HepG2 (cell line): ENCODE measurements at regions not wholly inside any gene's neighbourhood (a gene's known extent, or its start where the extent isn't known, plus 50 kb on each side); places are given as distances from the start of the nearest gene placed in this dataset.

Experiments used
- ATAC-seq: fragments of 200-7000 bp; cut with Tn5 transposase; 3 replicates; pipeline ENCODE4 v1.9.1; 2020; ENCODE audit warnings: mild to moderate bottlenecking, moderate library complexity
- BruUV-seq: library from RNA; stranded (reverse); fragments of 400-500 nt; replicated peaks from 2 replicates; lab custom pipeline; 2021; lab: Mats Ljungman, UMichigan
- CTCF ChIA-PET: fragments of 300-600 bp; formaldehyde crosslinking; extraction: SDS; loops from one replicate; lab custom pipeline; 2021; ENCODE audit warnings: low total read pairs, inconsistent platforms, low intra/inter-chr PET ratio; lab: Yijun Ruan, JAX
- POLR2A ChIA-PET: fragments of 350-600 bp; sonication (Branson Sonifier 250); formaldehyde crosslinking; loops from one replicate; lab custom pipeline; 2020; ENCODE audit warnings: antibody characterized with exemption, inconsistent platforms; lab: Yijun Ruan, JAX
- DNase-seq: peaks from one replicate; pipeline ENCODE4 v3.0.0-alpha.2; 2015; ENCODE audit warnings: low spot score
- FAIRE-seq: peaks from 3 replicates; lab custom pipeline; 2011; peaks lifted over from hg19 to GRCh38; lab: Jason Lieb, UNC
- H2AFZ ChIP-seq: one replicate; pipeline ENCODE4 v1.6.1; 2011; ENCODE audit warnings: low read length, inconsistent platforms
- H3K27ac ChIP-seq: fragments of 300-600 bp; 3 replicates; pipeline ENCODE4 v1.8.0; 2011; ENCODE audit warnings: mixed run types, mild to moderate bottlenecking, mixed read lengths, low read length, inconsistent platforms; ENCODE audit not compliant: insufficient read depth; ENCODE audit errors: extremely low read length
- H3K27me3 ChIP-seq, 2 experiments: fragments of 200-600 bp in 1 of 2; 2 replicates in 1 of 2; 3 replicates in 1 of 2; pipeline versions ENCODE4 v1.6.0 to v1.8.0; 2011; ENCODE audit warnings: low read length in 2 of 2, mild to moderate bottlenecking in 2 of 2, moderate library complexity in 2 of 2, inconsistent platforms in 1 of 2; ENCODE audit not compliant: insufficient read depth in 2 of 2, control insufficient read depth in 1 of 2
- H3K36me3 ChIP-seq, 2 experiments: fragments of 200-600 bp in 1 of 2; replicated peaks in 1 of 2; 2 replicates in 1 of 2; 3 replicates in 1 of 2; pipeline versions ENCODE4 v1.5.1 to v1.8.0; 2011; ENCODE audit warnings: low read length in 2 of 2, inconsistent platforms in 1 of 2; ENCODE audit not compliant: insufficient read depth in 2 of 2, control insufficient read depth in 1 of 2
- H3K4me1 ChIP-seq: 2 replicates; pipeline ENCODE4 v1.5.1; 2012; ENCODE audit warnings: low read length, inconsistent platforms; ENCODE audit not compliant: insufficient read depth
- H3K4me2 ChIP-seq: 2 replicates; pipeline ENCODE4 v1.6.0; 2011; ENCODE audit warnings: low read depth, low read length, inconsistent platforms
- H3K4me3 ChIP-seq, 3 experiments: fragments of 200-600 bp in 1 of 3; sonication (generic), shearing (Covaris generic) in 1 of 3; replicated peaks in 1 of 3; 2 replicates each; pipeline ENCODE4 v1.5.1; 2011 to 2016; ENCODE audit warnings: low read length in 3 of 3, inconsistent platforms in 2 of 3, low read depth in 2 of 3, mild to moderate bottlenecking in 2 of 3, control low read depth in 1 of 3, mixed read lengths in 1 of 3; ENCODE audit not compliant: insufficient read depth in 1 of 3
- H3K79me2 ChIP-seq: one replicate; pipeline ENCODE4 v1.6.1; 2011; ENCODE audit warnings: low read length, inconsistent platforms; ENCODE audit not compliant: insufficient read depth
- H3K9ac ChIP-seq: 2 replicates; pipeline ENCODE4 v1.6.0; 2011; ENCODE audit warnings: mild to moderate bottlenecking, low read depth, low read length, inconsistent platforms; ENCODE audit not compliant: insufficient read depth
- H3K9me3 ChIP-seq: 2 replicates; pipeline ENCODE4 v1.5.1; 2012; ENCODE audit warnings: mild to moderate bottlenecking, low read length
- H4K20me1 ChIP-seq: 2 replicates; pipeline ENCODE4 v1.6.0; 2011; ENCODE audit warnings: inconsistent platforms, mild to moderate bottlenecking, low read length, moderate library complexity; ENCODE audit not compliant: insufficient read depth
- ARNT ChIP-seq: fragments of 450-650 bp; IDR thresholded peaks from 2 replicates; pipeline ENCODE4 v1.6.1; 2017
- BCL6 ChIP-seq: IDR thresholded peaks from 2 replicates; pipeline ENCODE4 v1.6.1; 2016; ENCODE audit warnings: missing genetic modification reagents, missing compliant biosample characterization
- CBX1 ChIP-seq: IDR thresholded peaks from one replicate; pipeline ENCODE4 v1.6.1; 2016; ENCODE audit warnings: antibody characterized with exemption, low read depth
- FOXO4 ChIP-seq: sonication (generic); formaldehyde crosslinking; conservative IDR thresholded peaks from 2 replicates; pipeline ENCODE4 v1.8.1; 2023; ENCODE audit warnings: missing genetic modification reagents
- HDAC1 ChIP-seq: sonication (generic); formaldehyde crosslinking; IDR thresholded peaks from 2 replicates; pipeline ENCODE4 v1.5.1; 2020; ENCODE audit warnings: mild to moderate bottlenecking, missing genetic modification reagents
- MTF2 ChIP-seq: sonication (generic); formaldehyde crosslinking; IDR thresholded peaks from 2 replicates; pipeline ENCODE4 v1.5.0; 2020; ENCODE audit warnings: missing genetic modification reagents, borderline replicate concordance
- NFATC3 ChIP-seq: sonication (generic); formaldehyde crosslinking; IDR thresholded peaks from 2 replicates; pipeline ENCODE4 v1.5.1; 2020; ENCODE audit warnings: mild to moderate bottlenecking, missing genetic modification reagents
- SALL2 ChIP-seq: sonication (generic); formaldehyde crosslinking; IDR thresholded peaks from 2 replicates; pipeline ENCODE4 v1.8.1; 2023; ENCODE audit warnings: mild to moderate bottlenecking, missing genetic modification reagents, inconsistent platforms
- SCMH1 ChIP-seq: sonication (generic); formaldehyde crosslinking; IDR thresholded peaks from 2 replicates; pipeline ENCODE4 v1.9.0; 2021; ENCODE audit warnings: missing genetic modification reagents, mild to moderate bottlenecking, borderline replicate concordance
- ZMAT5 ChIP-seq: sonication (generic); formaldehyde crosslinking; IDR thresholded peaks from 2 replicates; pipeline ENCODE4 v1.5.0; 2020; ENCODE audit warnings: mild to moderate bottlenecking, low read depth, missing genetic modification reagents, borderline replicate concordance
- ZNF468 ChIP-seq: sonication (generic); formaldehyde crosslinking; IDR thresholded peaks from 2 replicates; pipeline ENCODE4 v1.8.0; 2022; ENCODE audit warnings: mild to moderate bottlenecking, moderate library complexity, missing genetic modification reagents
- WGBS: methylation state at CpG from one replicate; pipeline ENCODE4 v1.1.6; 2017; ENCODE audit warnings: low lambda C conversion rate; 5-methylcytosine and 5-hydroxymethylcytosine counted together
- in situ Hi-C: cut with HindIII; loops from 2 replicates; pipeline ENCODE4 v1.10.0; 2017; ENCODE audit warnings: low pct_unique_long_range_greater_than_20kb; ENCODE audit not compliant: extremely low pct_ligation_motif_present
- intact Hi-C: fragments of 100-400 bp; cut with micrococcal nuclease; formaldehyde crosslinking; loops from one replicate; pipeline ENCODE4 v1.10.0; 2022; ENCODE audit not compliant: unreplicated experiment

GRCh38 chr16:62899737-62900136 lies 863.5 kb upstream of the CDH8 start:
- ATAC-seq (no peak), FAIRE-seq (no peak), DNase-seq (no peak)
- in situ Hi-C loops (no loop called here), intact Hi-C loops (no loop called here)
- Histone ChIP-seq H3K4me2 (no peak overlapping the region), H3K4me1 (no peaks in the 10 kb centered on the region), H2AFZ (no peak overlapping the region), H4K20me1 (no peaks in the 10 kb centered on the region), H3K9me3 (peaks cover 68% of the 10 kb centered on the region), H3K36me3 (no peaks in the 10 kb centered on the region), H3K27me3 (no peaks in the 10 kb centered on the region), H3K9ac (no peak overlapping the region), H3K4me3 (no peak overlapping the region), H3K79me2 (no peaks in the 10 kb centered on the region), H3K27ac (no peak overlapping the region)
- ChIA-PET CTCF (no interaction called here), POLR2A (no interaction called here)
- 0% methylated on average over 1 of the region's 1 CpG for WGBS
- TF ChIP-seq ARNT (no peak), ZNF468 (no peak), MTF2 (no peak), CBX1 (no peak), BCL6 (no peak), SCMH1 (CRISPR knock-in tag) (no peak), NFATC3 (CRISPR knock-in tag) (no peak), HDAC1 (no peak), FOXO4 (CRISPR knock-in tag) (no peak), ZMAT5 (CRISPR knock-in tag) (no peak), SALL2 (no peak)
- no TSS peak for BruUV-seq
